ENCODE measurements at regions not wholly inside any gene's neighbourhood (a gene's known extent, or its start where the extent isn't known, plus 50 kb on each side); places are given as distances from the start of the nearest gene placed in this dataset.

DNA sequence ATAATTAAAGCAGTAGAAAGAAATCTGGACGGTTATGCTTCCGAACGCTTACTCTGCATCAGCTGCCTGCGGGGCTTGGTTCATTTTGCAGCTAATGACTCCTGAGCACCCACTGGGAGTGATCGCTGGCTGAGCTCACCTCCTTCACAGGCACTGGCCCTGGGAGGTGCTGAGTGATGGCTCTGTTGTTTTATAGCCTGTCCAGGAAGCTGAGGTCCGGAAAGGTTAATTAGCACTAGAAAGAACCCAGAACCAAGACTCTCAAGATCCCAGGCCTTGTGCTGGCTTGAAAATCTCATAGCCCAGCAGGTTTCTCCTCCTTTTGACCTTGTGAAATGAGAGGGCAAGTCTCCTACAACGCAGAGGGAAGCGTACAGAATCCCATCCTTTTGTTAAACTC lies 226.2 kb downstream of the AJAP1 start:
- H3K27me3 ChIP-seq (ENCODE audit: insufficient read depth, low read length), result no peaks in the 10 kb centered on the region
- H3K9me3 ChIP-seq (ENCODE audit: low read depth, low read length), result no peaks in the 10 kb centered on the region
- H3K36me3 ChIP-seq (ENCODE audit: insufficient read depth, low read length), result no peaks in the 10 kb centered on the region
- TF ChIP-seq, protein P1, sequence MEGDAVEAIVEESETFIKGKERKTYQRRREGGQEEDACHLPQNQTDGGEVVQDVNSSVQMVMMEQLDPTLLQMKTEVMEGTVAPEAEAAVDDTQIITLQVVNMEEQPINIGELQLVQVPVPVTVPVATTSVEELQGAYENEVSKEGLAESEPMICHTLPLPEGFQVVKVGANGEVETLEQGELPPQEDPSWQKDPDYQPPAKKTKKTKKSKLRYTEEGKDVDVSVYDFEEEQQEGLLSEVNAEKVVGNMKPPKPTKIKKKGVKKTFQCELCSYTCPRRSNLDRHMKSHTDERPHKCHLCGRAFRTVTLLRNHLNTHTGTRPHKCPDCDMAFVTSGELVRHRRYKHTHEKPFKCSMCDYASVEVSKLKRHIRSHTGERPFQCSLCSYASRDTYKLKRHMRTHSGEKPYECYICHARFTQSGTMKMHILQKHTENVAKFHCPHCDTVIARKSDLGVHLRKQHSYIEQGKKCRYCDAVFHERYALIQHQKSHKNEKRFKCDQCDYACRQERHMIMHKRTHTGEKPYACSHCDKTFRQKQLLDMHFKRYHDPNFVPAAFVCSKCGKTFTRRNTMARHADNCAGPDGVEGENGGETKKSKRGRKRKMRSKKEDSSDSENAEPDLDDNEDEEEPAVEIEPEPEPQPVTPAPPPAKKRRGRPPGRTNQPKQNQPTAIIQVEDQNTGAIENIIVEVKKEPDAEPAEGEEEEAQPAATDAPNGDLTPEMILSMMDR (IDR thresholded peaks at IDR 0.05; ENCODE audit: extremely low read depth, low read depth, low read length), result no peak
- H3K27ac ChIP-seq (ENCODE audit: low read depth, low read length), result no peak overlapping the region
- no peak overlapping the region for H3K4me2 ChIP-seq (ENCODE audit: insufficient read depth, low read length)
- H3K79me2 ChIP-seq (ENCODE audit: insufficient read depth, low read length), result no peaks in the 10 kb centered on the region
- no peak overlapping the region for H3K4me3 ChIP-seq (ENCODE audit: insufficient read depth, low read length)
- no peaks in the 10 kb centered on the region for H4K20me1 ChIP-seq (ENCODE audit: insufficient read depth, low read length)
- H2AFZ ChIP-seq (ENCODE audit: low read length), result no peak overlapping the region
- no peak for DNase-seq (ENCODE audit: insufficient read length, low spot score, missing footprints)
- H3K4me1 ChIP-seq (ENCODE audit: insufficient read depth, low read length), result no peaks in the 10 kb centered on the region

DNA sequence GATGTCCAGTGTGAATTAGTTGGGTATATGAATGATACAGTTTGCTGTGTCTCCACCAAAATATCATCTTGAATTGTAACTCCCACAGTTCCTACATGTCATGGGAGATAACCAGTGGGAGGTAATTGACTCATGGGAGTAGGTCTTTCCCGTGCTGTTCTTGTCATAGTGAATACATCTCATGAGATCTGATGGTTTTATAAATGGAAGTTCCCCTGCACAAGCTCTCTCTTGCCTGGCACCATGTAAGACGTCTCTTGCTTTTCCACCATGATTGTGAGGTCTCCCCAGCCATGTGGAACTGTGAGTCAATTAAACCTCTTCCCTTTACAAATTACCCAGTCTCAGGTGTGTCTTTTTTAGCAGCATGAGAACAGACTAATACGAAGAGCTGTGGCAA lies 223.0 kb downstream of the AJAP1 start:
- H2AFZ ChIP-seq (ENCODE audit: low read length), result no peak overlapping the region
- no peaks in the 10 kb centered on the region for H3K4me1 ChIP-seq (ENCODE audit: insufficient read depth, low read length)
- H4K20me1 ChIP-seq (ENCODE audit: insufficient read depth, low read length), result no peaks in the 10 kb centered on the region
- no peak overlapping the region for H3K4me3 ChIP-seq (ENCODE audit: insufficient read depth, low read length)
- TF ChIP-seq, protein P1 (IDR thresholded peaks at IDR 0.05; ENCODE audit: extremely low read depth, low read depth, low read length), result no peak
- no peak overlapping the region for H3K4me2 ChIP-seq (ENCODE audit: insufficient read depth, low read length)
- no peaks in the 10 kb centered on the region for H3K27me3 ChIP-seq (ENCODE audit: insufficient read depth, low read length)
- H3K36me3 ChIP-seq (ENCODE audit: insufficient read depth, low read length), result no peaks in the 10 kb centered on the region
- no peak for DNase-seq (ENCODE audit: insufficient read length, low spot score, missing footprints)
- H3K9me3 ChIP-seq (ENCODE audit: low read depth, low read length), result no peaks in the 10 kb centered on the region
- H3K79me2 ChIP-seq (ENCODE audit: insufficient read depth, low read length), result no peaks in the 10 kb centered on the region
- no peak overlapping the region for H3K27ac ChIP-seq (ENCODE audit: low read depth, low read length)

DNA sequence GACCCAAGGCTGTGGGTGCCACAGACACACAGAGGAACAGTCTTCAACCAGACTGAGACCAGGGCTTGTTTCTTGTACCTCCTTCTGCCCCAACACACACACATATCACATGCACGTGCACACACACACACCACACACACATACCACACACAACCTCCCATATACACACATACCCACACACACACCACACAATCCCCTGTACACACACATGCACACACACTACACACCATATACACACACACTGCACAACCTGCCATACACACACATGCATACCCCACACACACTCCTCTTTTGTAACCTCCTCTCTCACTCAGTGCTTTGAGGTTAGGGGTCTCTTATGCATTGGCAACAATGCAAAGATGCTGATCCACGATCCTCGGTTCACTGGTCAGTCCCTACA lies 217.0 kb downstream of the AJAP1 start:
- H3K27me3 ChIP-seq (ENCODE audit: insufficient read depth, low read length), result no peaks in the 10 kb centered on the region
- no peaks in the 10 kb centered on the region for H3K79me2 ChIP-seq (ENCODE audit: insufficient read depth, low read length)
- no peak overlapping the region for H3K4me2 ChIP-seq (ENCODE audit: insufficient read depth, low read length)
- DNase-seq (ENCODE audit: insufficient read length, low spot score, missing footprints), result no peak
- no peak overlapping the region for H3K4me3 ChIP-seq (ENCODE audit: insufficient read depth, low read length)
- H3K9me3 ChIP-seq (ENCODE audit: low read depth, low read length), result no peaks in the 10 kb centered on the region
- H3K27ac ChIP-seq (ENCODE audit: low read depth, low read length), result no peak overlapping the region
- no peaks in the 10 kb centered on the region for H4K20me1 ChIP-seq (ENCODE audit: insufficient read depth, low read length)
- no peaks in the 10 kb centered on the region for H3K4me1 ChIP-seq (ENCODE audit: insufficient read depth, low read length)
- H3K36me3 ChIP-seq (ENCODE audit: insufficient read depth, low read length), result no peaks in the 10 kb centered on the region
- no peak overlapping the region for H2AFZ ChIP-seq (ENCODE audit: low read length)
- TF ChIP-seq, protein P1 (IDR thresholded peaks at IDR 0.05; ENCODE audit: extremely low read depth, low read depth, low read length), result no peak

DNA sequence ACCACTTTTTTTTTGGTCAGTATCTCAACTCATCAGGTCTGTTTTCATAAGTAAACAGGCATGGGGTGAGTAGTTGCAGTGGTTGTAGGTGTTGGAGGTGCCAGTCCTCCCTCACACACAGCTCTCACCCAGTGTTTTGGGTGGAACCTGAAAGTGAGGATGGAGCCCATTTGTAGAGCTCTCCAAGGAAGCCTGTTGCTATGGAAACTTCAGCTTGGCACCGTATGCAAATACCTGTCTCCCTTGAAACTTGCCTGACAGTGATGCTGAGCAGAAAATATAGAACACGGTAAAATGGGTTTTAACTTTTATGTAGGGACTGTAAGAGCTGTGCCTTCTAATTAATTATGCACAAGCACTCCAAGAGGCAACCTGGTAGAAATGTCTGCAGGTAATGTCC lies 214.1 kb downstream of the AJAP1 start:
- TF ChIP-seq, protein P1 (IDR thresholded peaks at IDR 0.05; ENCODE audit: extremely low read depth, low read depth, low read length), result no peak
- no peaks in the 10 kb centered on the region for H3K4me1 ChIP-seq (ENCODE audit: insufficient read depth, low read length)
- no peaks in the 10 kb centered on the region for H3K36me3 ChIP-seq (ENCODE audit: insufficient read depth, low read length)
- no peaks in the 10 kb centered on the region for H3K27me3 ChIP-seq (ENCODE audit: insufficient read depth, low read length)
- H3K4me3 ChIP-seq (ENCODE audit: insufficient read depth, low read length), result no peak overlapping the region
- no peaks in the 10 kb centered on the region for H3K79me2 ChIP-seq (ENCODE audit: insufficient read depth, low read length)
- H3K27ac ChIP-seq (ENCODE audit: low read depth, low read length), result no peak overlapping the region
- no peak overlapping the region for H3K4me2 ChIP-seq (ENCODE audit: insufficient read depth, low read length)
- DNase-seq (ENCODE audit: insufficient read length, low spot score, missing footprints), result no peak
- H4K20me1 ChIP-seq (ENCODE audit: insufficient read depth, low read length), result no peaks in the 10 kb centered on the region
- H2AFZ ChIP-seq (ENCODE audit: low read length), result no peak overlapping the region
- no peaks in the 10 kb centered on the region for H3K9me3 ChIP-seq (ENCODE audit: low read depth, low read length)
